Neutrophil (primary cell): ENCODE measurements at regions not wholly inside any gene's neighbourhood (a gene's known extent, or its start where the extent isn't known, plus 50 kb on each side); places are given as distances from the start of the nearest gene placed in this dataset.

Source experiments
- H3K27ac ChIP-seq: fragments of 200-600 bp; sonication (generic); 2 replicates; pipeline ENCODE4 v1.5.1; 2016; ENCODE audit warnings: mild to moderate bottlenecking, moderate library complexity
- H3K27me3 ChIP-seq: fragments of 200-600 bp; sonication (generic); 2 replicates; pipeline ENCODE4 v1.6.0; 2016; ENCODE audit warnings: mild to moderate bottlenecking
- H3K36me3 ChIP-seq: fragments of 200-600 bp; sonication (generic); 2 replicates; pipeline ENCODE4 v1.5.1; 2017
- H3K4me1 ChIP-seq, 2 experiments: fragments of 200-600 bp in 1 of 2; sonication (generic) in 1 of 2; 1 replicate in 1 of 2; 2 replicates in 1 of 2; pipeline versions ENCODE4 v1.5.1 to v1.6.1; 2013 to 2016; ENCODE audit warnings: low read depth in 1 of 2, low read length in 1 of 2, mild to moderate bottlenecking in 1 of 2, moderate library complexity in 1 of 2; ENCODE audit not compliant: control insufficient read depth in 1 of 2, insufficient read depth in 1 of 2
- H3K4me3 ChIP-seq, 2 experiments: fragments of 200-600 bp in 1 of 2; sonication (generic) in 1 of 2; 1 replicate in 1 of 2; 2 replicates in 1 of 2; pipeline ENCODE4 v1.5.1; 2013 to 2016; ENCODE audit warnings: low read depth in 1 of 2, low read length in 1 of 2, mild to moderate bottlenecking in 1 of 2, moderate library complexity in 1 of 2
- H3K9me3 ChIP-seq: fragments of 200-600 bp; sonication (generic); 2 replicates; pipeline ENCODE4 v1.5.1; 2016
- CTCF ChIP-seq: fragments of 200-600 bp; sonication (generic); IDR thresholded peaks from 2 replicates; pipeline ENCODE4 v1.5.1; 2016; ENCODE audit warnings: antibody characterized with exemption

- H3K4me3 ChIP-seq, result no peak overlapping the region
Measured at GRCh38 chr3:41138601-41139000, 60.7 kb upstream of the CTNNB1 start.

GRCh38 chr3:41140242-41140641 lies 59.1 kb upstream of the CTNNB1 start:
- H3K27ac ChIP-seq, result no peak overlapping the region
- TF ChIP-seq CTCF, result no peak
- H3K36me3 ChIP-seq, result no peaks in the 10 kb centered on the region
- no peak overlapping the region for H3K4me3 ChIP-seq
- H3K9me3 ChIP-seq, result no peaks in the 10 kb centered on the region
- peaks cover 7% of the 10 kb centered on the region for H3K27me3 ChIP-seq
- H3K4me1 ChIP-seq, result peaks cover 0 to 4% of the 10 kb centered on the region in 2 experiments

More at GRCh38 chr3:41138601-41139000, 60.7 kb upstream of the CTNNB1 start:
- H3K4me1 ChIP-seq, result peaks cover 0 to 4% of the 10 kb centered on the region in 2 experiments
- no peaks in the 10 kb centered on the region for H3K9me3 ChIP-seq
- H3K27ac ChIP-seq, result no peak overlapping the region
- TF ChIP-seq CTCF, result no peak
- peaks cover 6% of the 10 kb centered on the region for H3K27me3 ChIP-seq
- H3K36me3 ChIP-seq, result no peaks in the 10 kb centered on the region

- TF ChIP-seq CTCF, result no peak
- Histone ChIP-seq H3K4me1 (peaks cover 0 to 4% of the 10 kb centered on the region in 2 experiments), H3K9me3 (no peaks in the 10 kb centered on the region), H3K27me3 (peaks cover 7% of the 10 kb centered on the region), H3K36me3 (no peaks in the 10 kb centered on the region), H3K4me3 (no peak overlapping the region), H3K27ac (no peak overlapping the region)
Measured at GRCh38 chr3:41141433-41142167, 57.7 kb upstream of the CTNNB1 start.

- Histone ChIP-seq H3K4me3 (no peak overlapping the region), H3K27me3 (peaks cover 7% of the 10 kb centered on the region), H3K9me3 (no peaks in the 10 kb centered on the region), H3K36me3 (no peaks in the 10 kb centered on the region), H3K4me1 (no peaks in the 10 kb centered on the region), H3K27ac (no peak overlapping the region)
- TF ChIP-seq CTCF, result no peak
Measured at GRCh38 chr3:41143421-41144031, 55.8 kb upstream of the CTNNB1 start.

GRCh38 chr3:41144631-41145030 lies 54.7 kb upstream of the CTNNB1 start:
- Histone ChIP-seq H3K27me3 (peaks cover 7% of the 10 kb centered on the region), H3K4me1 (no peaks in the 10 kb centered on the region), H3K36me3 (no peaks in the 10 kb centered on the region), H3K27ac (no peak overlapping the region), H3K4me3 (no peak overlapping the region), H3K9me3 (no peaks in the 10 kb centered on the region)
- no peak for TF ChIP-seq CTCF
